Prostate gland (tissue), 2 donors: ENCODE measurements at regions not wholly inside any gene's neighbourhood (a gene's known extent, or its start where the extent isn't known, plus 50 kb on each side); places are given as distances from the start of the nearest gene placed in this dataset.

Source experiments
- CTCF ChIP-seq, 4 experiments: fragments of 200-600 bp in 2 of 4; fragments of 450-650 bp in 2 of 4; sonication (generic) in 2 of 4; IDR thresholded peaks; 1 replicate in 3 of 4; 2 replicates in 1 of 4; pipeline ENCODE4 v1.5.1; 2016 to 2019; ENCODE audit warnings: antibody characterized with exemption in 4 of 4, mild to moderate bottlenecking in 2 of 4, moderate library complexity in 2 of 4
- POLR2A ChIP-seq: fragments of 450-650 bp; IDR thresholded peaks from one replicate; pipeline ENCODE4 v1.6.1; 2016; ENCODE audit warnings: antibody characterized with exemption, mild to moderate bottlenecking
- POLR2AphosphoS5 ChIP-seq: sonication (generic); formaldehyde crosslinking; IDR thresholded peaks from one replicate; pipeline ENCODE4 v1.6.1; 2017; ENCODE audit warnings: antibody characterized with exemption

GRCh38 chr5:81834021-81834660, 83.2 kb upstream of the SSBP2 start:
- no peak for TF ChIP-seq CTCF (IDR thresholded peaks at IDR 0.05)
- no peak for TF ChIP-seq POLR2AphosphoS5
- TF ChIP-seq POLR2A, result no peak
